ENCODE measurements at regions not wholly inside any gene's neighbourhood (a gene's known extent, or its start where the extent isn't known, plus 50 kb on each side); places are given as distances from the start of the nearest gene placed in this dataset.

- TF ChIP-seq POLR2A (IDR thresholded peaks at IDR 0.05; ENCODE audit: control extremely low read depth in 1 of 2, low read depth in 2 of 2, low read length in 2 of 2) (no peak), RAD21 (IDR thresholded peaks at IDR 0.05 in 1 of 2, conservative IDR thresholded peaks at IDR 0.05 in 1 of 2; ENCODE audit: low read depth in 2 of 2, low read length in 2 of 2) (no peak), CTCF (IDR thresholded peaks at IDR 0.05; ENCODE audit: control extremely low read depth in 1 of 3, insufficient read depth in 1 of 3, low read depth in 1 of 3, low read length in 3 of 3) (no peak), POU5F1 (IDR thresholded peaks at IDR 0.05; ENCODE audit: low read depth, low read length) (no peak), EGR1 (IDR thresholded peaks at IDR 0.05; ENCODE audit: borderline replicate concordance, low read depth, low read length) (no peak), EP300 (IDR thresholded peaks at IDR 0.05; ENCODE audit: borderline replicate concordance in 1 of 2, low read depth in 2 of 2, low read length in 2 of 2) (no peak), JUND (IDR thresholded peaks at IDR 0.05; ENCODE audit: low read length) (no peak), SP1 (IDR thresholded peaks at IDR 0.05; ENCODE audit: low read depth, low read length) (no peak), CHD1 (IDR thresholded peaks at IDR 0.05; ENCODE audit: low read depth, low read length) (no peak), GABPA (IDR thresholded peaks at IDR 0.05; ENCODE audit: borderline replicate concordance, insufficient read depth, low read length) (no peak), MAX (IDR thresholded peaks at IDR 0.05) (no peak), JUN (IDR thresholded peaks at IDR 0.05; ENCODE audit: low read depth, low read length) (no peak)
Measured at GRCh38 chr7:46848944-46849343, 733.0 kb downstream of the TNS3 start.

Data from H1 (cell line).